GM12874 (cell line): ENCODE measurements at regions not wholly inside any gene's neighbourhood (a gene's known extent, or its start where the extent isn't known, plus 50 kb on each side); places are given as distances from the start of the nearest gene placed in this dataset.

Experiments used
- TF ChIP-seq, protein P1 (sequence below): IDR thresholded peaks from 2 replicates; pipeline ENCODE4 v1.5.1; 2011; ENCODE audit warnings: low read depth, mild to moderate bottlenecking, control low read depth, low read length, moderate library complexity; ENCODE audit not compliant: insufficient read depth

DNA sequence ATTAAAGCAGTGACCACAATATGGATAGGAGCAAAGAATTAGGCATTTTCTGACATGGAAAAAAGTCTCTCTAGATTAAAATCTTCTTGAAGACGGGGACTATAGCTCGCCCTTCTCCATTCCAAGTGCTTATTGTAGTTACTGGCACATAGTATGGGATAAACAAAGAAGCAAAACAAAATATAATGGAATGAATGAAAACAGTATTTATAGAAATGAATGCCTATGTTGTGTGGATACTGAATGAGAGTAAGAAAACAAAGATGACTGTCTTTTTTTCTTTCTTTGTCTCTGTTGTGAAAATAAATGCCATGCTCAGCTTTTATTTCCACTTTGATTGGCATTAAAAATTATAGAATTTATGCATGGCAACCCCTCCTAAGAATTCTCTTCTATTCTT, 1414.3 kb upstream of the ACO1 start:
- TF ChIP-seq, protein P1, sequence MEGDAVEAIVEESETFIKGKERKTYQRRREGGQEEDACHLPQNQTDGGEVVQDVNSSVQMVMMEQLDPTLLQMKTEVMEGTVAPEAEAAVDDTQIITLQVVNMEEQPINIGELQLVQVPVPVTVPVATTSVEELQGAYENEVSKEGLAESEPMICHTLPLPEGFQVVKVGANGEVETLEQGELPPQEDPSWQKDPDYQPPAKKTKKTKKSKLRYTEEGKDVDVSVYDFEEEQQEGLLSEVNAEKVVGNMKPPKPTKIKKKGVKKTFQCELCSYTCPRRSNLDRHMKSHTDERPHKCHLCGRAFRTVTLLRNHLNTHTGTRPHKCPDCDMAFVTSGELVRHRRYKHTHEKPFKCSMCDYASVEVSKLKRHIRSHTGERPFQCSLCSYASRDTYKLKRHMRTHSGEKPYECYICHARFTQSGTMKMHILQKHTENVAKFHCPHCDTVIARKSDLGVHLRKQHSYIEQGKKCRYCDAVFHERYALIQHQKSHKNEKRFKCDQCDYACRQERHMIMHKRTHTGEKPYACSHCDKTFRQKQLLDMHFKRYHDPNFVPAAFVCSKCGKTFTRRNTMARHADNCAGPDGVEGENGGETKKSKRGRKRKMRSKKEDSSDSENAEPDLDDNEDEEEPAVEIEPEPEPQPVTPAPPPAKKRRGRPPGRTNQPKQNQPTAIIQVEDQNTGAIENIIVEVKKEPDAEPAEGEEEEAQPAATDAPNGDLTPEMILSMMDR = no peak

DNA sequence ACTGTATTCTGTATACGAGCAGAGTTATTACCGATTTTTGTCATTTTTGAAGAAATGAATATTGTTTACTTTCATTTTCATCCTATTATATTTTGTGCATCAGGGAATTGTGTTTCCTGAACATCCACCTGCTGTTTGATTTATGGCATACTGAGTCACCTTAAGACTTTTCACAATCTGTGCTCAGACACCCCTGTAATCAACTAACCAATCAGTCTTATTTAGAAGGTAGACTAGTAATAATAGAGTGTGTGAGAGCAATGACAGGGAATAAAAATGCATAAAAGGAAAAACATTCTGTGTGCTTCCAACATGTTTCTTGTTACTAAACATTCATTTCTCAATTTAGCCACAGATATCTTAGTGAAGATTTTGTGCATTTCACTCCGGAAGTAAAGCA, 1413.6 kb upstream of the ACO1 start:
- TF ChIP-seq, protein P1 = no peak

DNA sequence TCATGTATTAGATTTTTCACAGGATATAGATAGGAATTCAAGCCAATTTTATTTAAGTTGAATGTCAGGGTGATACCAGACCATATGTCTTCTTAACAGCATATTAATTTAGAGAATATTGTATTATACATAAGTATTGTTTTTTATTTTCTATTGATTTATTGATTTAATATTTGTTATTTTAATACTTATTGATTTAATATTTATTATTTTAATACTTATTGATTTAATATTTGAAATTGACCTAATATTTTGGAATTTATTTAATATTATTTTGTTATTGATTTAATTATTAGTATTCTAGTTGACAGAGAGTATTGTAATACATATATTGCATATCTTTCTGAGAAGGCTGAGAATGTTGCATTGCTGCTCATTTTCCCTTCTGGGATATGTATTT, 1411.8 kb upstream of the ACO1 start:
- TF ChIP-seq, protein P1 = no peak

DNA sequence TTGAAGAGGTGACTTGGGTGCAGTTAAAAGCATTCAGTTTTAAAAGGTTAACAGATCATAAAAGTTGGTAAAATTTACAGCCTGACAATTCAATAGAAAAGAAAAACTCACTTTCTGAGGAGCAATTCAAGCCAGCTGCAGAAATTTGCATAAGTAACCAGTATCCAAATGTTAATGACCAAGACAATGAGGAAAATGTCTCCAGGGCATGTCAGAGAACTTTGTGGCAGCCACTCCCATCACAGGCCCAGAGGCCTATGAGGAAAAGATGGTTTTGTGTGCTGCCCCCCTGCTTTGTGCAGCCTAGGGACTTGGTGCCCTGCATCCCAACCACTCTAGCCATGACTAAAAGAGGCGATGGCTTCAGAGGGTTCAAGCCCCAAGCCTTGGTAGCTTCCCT, 1406.5 kb upstream of the ACO1 start:
- TF ChIP-seq, protein P1 = no peak

DNA sequence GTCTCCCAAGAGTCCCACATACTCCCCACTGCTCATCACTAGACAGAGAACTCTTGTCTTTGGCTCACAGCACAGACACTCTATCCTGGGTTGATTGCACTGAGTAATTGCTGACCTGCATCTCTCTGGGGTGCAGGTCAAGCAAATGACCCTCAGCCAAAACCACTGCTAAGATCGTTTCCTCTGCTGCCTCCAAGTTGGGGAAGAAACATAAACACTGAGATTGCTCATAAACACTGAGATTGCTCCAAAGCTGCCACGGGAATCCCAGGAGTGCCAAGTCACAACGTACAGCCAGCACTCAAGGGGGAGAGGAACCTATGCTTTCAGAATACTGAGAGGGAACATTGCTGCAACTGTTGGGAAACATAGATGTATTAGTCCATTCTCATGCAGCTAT, 1402.1 kb upstream of the ACO1 start:
- TF ChIP-seq, protein P1 = no peak

DNA sequence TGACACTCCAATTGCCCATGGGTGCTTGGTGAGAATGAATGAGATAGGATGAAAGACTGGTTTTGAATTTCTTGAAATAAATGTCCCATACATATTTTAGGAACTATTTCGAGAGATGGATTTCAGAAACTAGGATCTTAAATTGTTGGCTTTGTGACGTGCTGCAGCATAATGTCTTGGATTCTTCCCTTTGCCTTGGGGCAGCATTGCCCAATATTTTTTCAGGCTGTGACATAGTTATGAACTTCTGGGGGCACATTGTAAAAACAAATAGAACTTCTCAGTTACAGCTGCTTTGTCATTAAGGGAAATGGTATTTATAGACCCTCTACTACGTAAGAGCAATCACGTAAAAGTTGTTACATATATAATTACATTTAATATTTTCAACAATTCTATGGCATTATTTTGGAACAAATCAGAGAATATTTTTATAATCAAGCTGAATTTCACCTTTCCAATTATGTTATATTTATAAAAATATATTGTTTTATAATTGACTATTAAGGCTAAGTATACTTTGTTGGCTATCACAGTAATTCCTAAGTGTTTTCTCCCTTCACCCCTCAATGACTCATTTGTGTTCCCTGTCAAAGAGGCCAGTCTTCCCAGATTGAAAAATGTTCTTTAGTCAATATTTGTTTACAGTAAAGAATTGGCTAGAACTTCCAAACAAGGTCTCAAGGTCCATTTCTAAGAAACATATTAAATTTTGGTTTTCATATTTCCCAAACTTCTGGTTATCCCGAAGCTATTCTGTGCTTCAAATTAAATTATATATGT, 1388.3 kb upstream of the ACO1 start:
- TF ChIP-seq, protein P1 = no peak

DNA sequence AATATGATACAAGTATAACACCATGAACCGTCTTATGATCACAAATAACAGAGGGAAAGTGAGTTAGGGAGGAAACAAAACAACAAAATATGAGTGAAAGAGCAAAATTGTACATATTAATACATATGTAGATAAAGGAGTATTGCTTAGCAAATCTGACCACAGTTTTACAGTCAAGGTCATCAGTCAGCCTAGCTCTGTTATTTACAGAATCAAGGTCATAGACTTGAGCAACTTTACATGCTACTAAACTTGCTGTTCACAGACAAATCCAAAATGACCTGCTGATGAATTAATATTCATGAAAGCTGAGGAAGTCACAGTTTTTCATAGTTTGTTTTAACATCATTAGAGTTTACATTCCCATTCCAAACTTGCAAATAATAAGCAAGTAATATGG, 1387.7 kb upstream of the ACO1 start:
- TF ChIP-seq, protein P1 = no peak
